Aorta (tissue), 5 donors: ENCODE measurements at regions not wholly inside any gene's neighbourhood (a gene's known extent, or its start where the extent isn't known, plus 50 kb on each side); places are given as distances from the start of the nearest gene placed in this dataset.

Experiments
- ATAC-seq: fragments of 200-7000 bp; cut with Tn5 transposase; one replicate; pipeline ENCODE4 v1.9.1; 2022; ENCODE audit warnings: moderate library complexity; ENCODE audit not compliant: low FRiP score
- DNase-seq, 2 donors: peaks; one replicate each; pipeline ENCODE4 v3.0.0-alpha.2; 2020
- H3K27ac ChIP-seq, 2 donors: one replicate each; pipeline ENCODE4 v1.5.1; 2013; ENCODE audit warnings: low read length in 2 of 2, mild to moderate bottlenecking in 2 of 2, moderate library complexity in 2 of 2, control low read depth in 1 of 2, inconsistent platforms in 1 of 2, low read depth in 1 of 2
- H3K27me3 ChIP-seq, 2 donors: one replicate each; pipeline ENCODE4 v1.6.1; 2013; ENCODE audit warnings: control low read depth in 1 of 2, low read length in 1 of 2, mild to moderate bottlenecking in 1 of 2, moderate library complexity in 1 of 2; ENCODE audit not compliant: insufficient read depth in 2 of 2, control insufficient read depth in 1 of 2
- H3K36me3 ChIP-seq, 2 donors: one replicate each; pipeline ENCODE4 v1.6.1; 2013; ENCODE audit warnings: control low read depth in 1 of 2, low read length in 1 of 2, mild to moderate bottlenecking in 1 of 2; ENCODE audit not compliant: insufficient read depth in 2 of 2, control insufficient read depth in 1 of 2
- H3K4me1 ChIP-seq, 2 donors: one replicate each; pipeline ENCODE4 v1.6.1; 2013; ENCODE audit warnings: low read length in 2 of 2, control low read depth in 1 of 2, mild to moderate bottlenecking in 1 of 2, moderate library complexity in 1 of 2; ENCODE audit not compliant: insufficient read depth in 2 of 2, control insufficient read depth in 1 of 2
- H3K4me3 ChIP-seq, 2 donors: one replicate each; pipeline ENCODE4 v1.5.1; 2013; ENCODE audit warnings: low read length in 2 of 2, control low read depth in 1 of 2, mild to moderate bottlenecking in 1 of 2
- H3K9me3 ChIP-seq: one replicate; pipeline ENCODE4 v1.6.1; 2013; ENCODE audit warnings: mild to moderate bottlenecking, low read length; ENCODE audit not compliant: control insufficient read depth
- WGBS, 2 donors: extraction: QIAGEN DNeasy Blood & Tissue Kit; methylation state at CpG; one replicate each; pipeline ENCODE4 v1.1.7; 2013; 5-methylcytosine and 5-hydroxymethylcytosine counted together
- intact Hi-C, 2 donors: fragments of 100-400 bp; cut with DNase I; formaldehyde crosslinking; loops; one replicate each; pipeline versions ENCODE4 v1.14.2 to v1.15.0; 2022
- donor health status: healthy with polysubstance abuse.
- donor health status: Bipolar disorder and iron deficiency.
- donor health status: DM: no; HTN: no; CAD: no.
- donor health status: DM: no; HTN: no; CAD: no.
- donor health status: DM: yes; HTN: yes; CAD: no.

DNA sequence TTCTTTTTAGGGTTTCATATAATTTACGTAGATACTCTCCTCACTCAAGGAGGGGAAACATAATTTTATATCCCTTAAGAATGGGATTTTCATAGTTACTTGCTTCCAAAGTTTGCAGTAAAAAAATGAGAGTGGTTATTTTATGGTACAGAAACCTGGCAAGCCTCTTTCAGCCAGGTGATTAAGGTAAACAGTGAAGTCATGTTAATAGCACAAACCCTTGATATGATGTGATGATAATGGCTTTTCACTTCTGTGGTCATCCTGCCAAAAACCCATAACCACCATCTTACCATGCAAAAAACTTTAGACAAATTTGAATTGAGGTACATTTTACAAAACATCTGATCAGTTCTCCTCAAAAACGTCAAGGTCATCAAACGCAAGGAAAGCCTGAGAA is 517.8 kb downstream of the SLITRK5 start:
- intact Hi-C loops: no loop called here
- ATAC-seq (no peak), DNase-seq (no peak)
- H3K9me3 ChIP-seq: no peaks in the 10 kb centered on the region
- no peak overlapping the region for H3K27ac ChIP-seq
- 81 to 84% methylated on average over 3 of the region's 3 CpGs for WGBS, 2 donors
- no peak overlapping the region for H3K4me3 ChIP-seq
- H3K4me1 ChIP-seq: no peaks in the 10 kb centered on the region
- no peaks in the 10 kb centered on the region for H3K36me3 ChIP-seq
- H3K27me3 ChIP-seq: no peaks in the 10 kb centered on the region

DNA sequence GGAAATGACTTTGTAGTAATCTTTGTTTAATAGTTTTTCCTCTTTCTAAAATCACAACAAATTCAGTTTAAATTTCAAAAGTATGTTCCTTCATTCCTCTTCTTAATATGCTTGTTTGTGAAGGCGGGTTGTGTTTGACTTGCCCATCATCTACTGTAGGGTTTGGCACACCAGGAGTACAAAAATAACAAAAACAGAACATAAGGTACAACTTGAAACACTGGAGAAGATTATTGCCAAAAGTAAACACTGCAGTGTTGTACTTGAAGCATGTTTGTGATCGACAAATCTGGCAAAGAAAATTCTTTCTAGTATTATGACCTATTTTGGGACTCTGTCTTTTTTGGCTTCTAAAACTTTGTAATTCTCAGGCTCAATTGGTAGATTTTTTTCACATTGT is 518.6 kb downstream of the SLITRK5 start:
- no peaks in the 10 kb centered on the region for H3K36me3 ChIP-seq
- intact Hi-C loops: no loop called here
- no peak for DNase-seq
- no peak overlapping the region for H3K4me3 ChIP-seq
- no peaks in the 10 kb centered on the region for H3K27me3 ChIP-seq
- no peak overlapping the region for H3K27ac ChIP-seq
- WGBS, 2 donors: 6 to 7% methylated on average over 2 of the region's 2 CpGs
- no peaks in the 10 kb centered on the region for H3K9me3 ChIP-seq
- ATAC-seq: no peak
- no peaks in the 10 kb centered on the region for H3K4me1 ChIP-seq

GRCh38 chr13:88196106-88196505 is 524.9 kb downstream of the SLITRK5 start:
- ATAC-seq (no peak), DNase-seq (no peak)
- no peaks in the 10 kb centered on the region for H3K4me1 ChIP-seq
- H3K27ac ChIP-seq: no peak overlapping the region
- intact Hi-C loops: no loop called here
- no peaks in the 10 kb centered on the region for H3K27me3 ChIP-seq
- whole genome bisulfite sequencing, 2 donors: 73 to 78% methylated on average over 3 of the region's 3 CpGs
- H3K36me3 ChIP-seq: no peaks in the 10 kb centered on the region
- no peaks in the 10 kb centered on the region for H3K9me3 ChIP-seq
- no peak overlapping the region for H3K4me3 ChIP-seq

- H3K36me3 ChIP-seq: no peaks in the 10 kb centered on the region
- no peaks in the 10 kb centered on the region for H3K9me3 ChIP-seq
- 28 to 36% methylated on average over 6 of the region's 6 CpGs for WGBS, 2 donors
- DNase-seq (no peak), ATAC-seq (no peak)
- H3K27ac ChIP-seq: no peak overlapping the region
- intact Hi-C loops: no loop called here
- H3K4me1 ChIP-seq: no peaks in the 10 kb centered on the region
- H3K4me3 ChIP-seq: no peak overlapping the region
- H3K27me3 ChIP-seq: no peaks in the 10 kb centered on the region
These were observed 546.2 kb downstream of the SLITRK5 start for GRCh38 chr13:88217372-88217771.

GRCh38 chr13:88217883-88218282 is 546.7 kb downstream of the SLITRK5 start:
- no peaks in the 10 kb centered on the region for H3K4me1 ChIP-seq
- no peak overlapping the region for H3K4me3 ChIP-seq
- ATAC-seq (no peak), DNase-seq (no peak)
- 94 to 95% methylated on average over 2 of the region's 2 CpGs for WGBS, 2 donors
- intact Hi-C loops: no loop called here
- no peak overlapping the region for H3K27ac ChIP-seq
- H3K36me3 ChIP-seq: no peaks in the 10 kb centered on the region
- H3K9me3 ChIP-seq: no peaks in the 10 kb centered on the region
- H3K27me3 ChIP-seq: no peaks in the 10 kb centered on the region

DNA sequence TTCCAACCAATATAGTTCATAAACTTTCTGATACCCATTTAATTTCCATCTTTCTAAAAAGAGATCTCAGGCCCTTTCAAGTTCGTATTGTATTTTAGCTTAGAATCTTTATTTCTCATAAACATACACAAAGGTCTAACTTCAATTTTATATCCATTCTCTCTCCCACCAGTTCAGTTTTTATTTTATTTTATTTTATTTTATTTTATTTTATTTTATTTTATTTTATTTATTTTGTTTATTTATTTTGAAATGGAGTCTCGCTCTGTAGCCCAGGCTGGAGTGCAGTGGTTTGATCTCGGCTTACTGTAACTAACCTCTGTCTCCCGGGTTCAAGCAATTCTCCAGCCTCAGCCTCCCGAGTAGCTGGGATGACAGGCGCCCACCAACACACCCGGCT is 552.8 kb downstream of the SLITRK5 start:
- no peaks in the 10 kb centered on the region for H3K36me3 ChIP-seq
- ATAC-seq (no peak), DNase-seq (no peak)
- H3K9me3 ChIP-seq: no peaks in the 10 kb centered on the region
- no peak overlapping the region for H3K4me3 ChIP-seq
- H3K4me1 ChIP-seq: no peaks in the 10 kb centered on the region
- no peaks in the 10 kb centered on the region for H3K27me3 ChIP-seq
- no peak overlapping the region for H3K27ac ChIP-seq
- 92 to 95% methylated on average over 7 of the region's 7 CpGs for WGBS, 2 donors
- intact Hi-C loops: no loop called here

DNA sequence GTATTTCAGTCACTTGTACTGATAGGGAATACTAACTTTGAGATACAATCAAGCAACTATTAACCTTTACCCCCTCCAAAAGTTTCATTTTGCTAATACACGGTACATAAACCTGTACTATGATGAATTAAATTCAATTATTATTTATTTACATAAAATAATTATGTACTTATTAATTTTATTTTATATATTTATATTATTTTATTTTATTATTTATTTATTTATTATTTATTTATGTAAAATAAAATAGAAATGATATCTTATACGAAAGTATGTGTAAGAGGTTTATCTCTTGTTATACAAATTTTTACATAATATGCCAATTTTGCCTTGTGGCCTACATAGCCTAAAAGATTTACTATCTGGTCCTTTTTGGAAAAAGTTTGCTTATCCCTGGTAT is 564.3 kb downstream of the SLITRK5 start:
- no peaks in the 10 kb centered on the region for H3K27me3 ChIP-seq
- H3K36me3 ChIP-seq: no peaks in the 10 kb centered on the region
- no peak overlapping the region for H3K4me3 ChIP-seq
- intact Hi-C loops: no loop called here
- ATAC-seq (no peak), DNase-seq (no peak)
- H3K4me1 ChIP-seq: no peaks in the 10 kb centered on the region
- peaks cover 2% of the 10 kb centered on the region for H3K9me3 ChIP-seq
- 89 to 91% methylated on average over 2 of the region's 2 CpGs for WGBS, 2 donors
- H3K27ac ChIP-seq: no peak overlapping the region

- no peak overlapping the region for H3K4me3 ChIP-seq
- ATAC-seq (no peak), DNase-seq (no peak)
- no peaks in the 10 kb centered on the region for H3K36me3 ChIP-seq
- intact Hi-C loops: no loop called here
- H3K27ac ChIP-seq: no peak overlapping the region
- H3K27me3 ChIP-seq: no peaks in the 10 kb centered on the region
- no peaks in the 10 kb centered on the region for H3K4me1 ChIP-seq
- no peaks in the 10 kb centered on the region for H3K9me3 ChIP-seq
These were observed 575.1 kb downstream of the SLITRK5 start for GRCh38 chr13:88246239-88246638.

DNA sequence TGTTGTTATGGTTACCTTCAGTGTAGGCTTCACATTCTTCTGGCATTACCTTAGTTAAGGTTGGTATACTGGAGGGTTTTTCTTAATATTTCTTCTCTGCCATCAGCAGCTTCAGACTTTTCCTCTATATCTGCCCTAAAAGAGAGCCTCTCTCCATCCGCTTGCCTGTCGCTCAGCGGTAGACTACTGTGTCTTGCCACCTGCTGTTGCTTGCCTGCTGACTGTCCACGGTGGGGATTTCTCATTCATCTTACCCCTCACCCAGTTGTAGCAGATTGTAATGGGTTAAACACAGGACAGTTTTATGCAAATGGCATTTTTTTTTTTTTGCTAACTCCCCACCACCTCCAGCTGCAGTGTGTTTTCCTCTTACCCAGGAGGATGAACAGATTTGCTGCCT is 577.2 kb downstream of the SLITRK5 start:
- intact Hi-C loops: no loop called here
- Histone ChIP-seq H3K27me3 (no peaks in the 10 kb centered on the region), H3K4me1 (no peaks in the 10 kb centered on the region), H3K36me3 (no peaks in the 10 kb centered on the region), H3K9me3 (no peaks in the 10 kb centered on the region), H3K4me3 (no peak overlapping the region), H3K27ac (no peak overlapping the region)
- 58 to 61% methylated on average over 4 of the region's 4 CpGs for WGBS, 2 donors
- ATAC-seq (no peak), DNase-seq (no peak)
